GM19328 (cell line): ENCODE measurements at regions not wholly inside any gene's neighbourhood (a gene's known extent, or its start where the extent isn't known, plus 50 kb on each side); places are given as distances from the start of the nearest gene placed in this dataset.

Experiments
- ATAC-seq: cut with Tn5 transposase; IDR thresholded peaks from one replicate; pipeline ENCODE4 v1.9.1; 2021; ENCODE audit warnings: mild to moderate bottlenecking, moderate library complexity; ENCODE audit not compliant: unreplicated experiment

DNA sequence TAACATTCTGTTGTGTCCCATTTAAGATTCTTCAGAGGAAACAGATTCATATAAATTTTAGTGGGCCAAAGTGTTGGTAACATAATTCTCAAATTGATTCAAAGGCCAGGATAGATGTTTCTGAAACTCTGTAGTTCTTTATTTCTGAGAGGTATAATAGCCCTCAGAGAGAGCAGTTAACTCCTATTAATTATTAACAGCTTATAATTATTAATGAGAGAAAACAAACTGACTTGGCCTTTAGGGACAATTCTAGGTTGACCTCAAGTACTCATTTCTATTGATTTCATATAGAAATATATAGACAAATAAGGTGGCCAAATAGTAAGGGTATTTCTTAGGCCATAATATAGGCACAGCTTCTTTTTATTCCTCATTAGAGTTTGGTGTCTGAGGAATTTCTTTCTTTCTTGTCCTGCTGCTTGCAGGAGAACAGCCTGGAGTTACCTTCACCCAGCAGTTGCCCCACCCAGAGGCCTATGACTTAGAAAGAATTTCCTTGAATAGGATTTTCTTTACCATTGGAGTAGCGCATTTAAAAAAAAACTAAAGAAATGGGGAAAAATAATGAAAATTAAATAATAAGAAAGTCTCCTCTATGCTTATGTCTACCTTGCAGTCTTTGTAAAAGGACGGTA, 1430.1 kb upstream of the SPRY2 start:
- no peak for ATAC-seq

- no peak for ATAC-seq
Observed at GRCh38 chr13:81762449-81762848, 1421.5 kb upstream of the SPRY2 start.

DNA sequence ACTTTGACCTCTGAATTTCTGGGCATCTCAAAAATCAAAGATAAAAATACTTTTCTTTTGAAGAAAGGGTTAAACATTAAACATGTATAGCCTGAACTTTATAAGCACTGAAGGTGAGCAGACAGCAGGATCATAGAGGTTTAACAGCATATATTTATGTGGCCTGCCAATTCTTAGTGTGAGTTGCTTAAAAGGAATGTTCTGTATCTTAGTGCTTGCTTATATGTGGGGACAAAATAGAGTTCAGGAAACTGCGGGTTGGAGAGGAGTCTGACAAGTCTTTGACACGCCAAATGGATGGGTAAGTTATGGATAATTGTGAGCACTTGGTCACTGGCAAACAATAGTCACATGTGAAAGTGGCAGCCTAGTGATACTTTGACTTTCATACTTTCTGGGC, 1419.4 kb upstream of the SPRY2 start:
- ATAC-seq: no peak

- ATAC-seq: no peak
Observed at GRCh38 chr13:81757348-81757970, 1416.5 kb upstream of the SPRY2 start.

DNA sequence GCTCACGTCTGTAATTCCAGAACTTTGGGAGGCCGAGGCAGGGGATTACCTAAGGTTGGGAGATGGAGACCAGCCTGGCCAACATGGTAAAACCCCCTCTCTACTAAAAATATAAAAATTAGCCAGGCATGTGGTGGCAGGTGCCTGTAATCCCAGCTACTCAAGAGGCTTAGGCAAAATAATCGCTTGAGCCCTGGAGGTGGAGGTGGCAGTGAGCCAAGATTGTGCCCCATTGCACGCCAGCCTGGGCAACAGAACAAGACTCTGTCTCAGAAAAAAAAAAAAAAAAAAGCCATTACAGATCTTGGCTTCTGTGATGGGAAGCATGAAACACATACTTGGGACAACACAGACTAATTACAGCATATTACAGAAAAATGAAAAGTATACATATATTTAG, 1404.5 kb upstream of the SPRY2 start:
- no peak for ATAC-seq

DNA sequence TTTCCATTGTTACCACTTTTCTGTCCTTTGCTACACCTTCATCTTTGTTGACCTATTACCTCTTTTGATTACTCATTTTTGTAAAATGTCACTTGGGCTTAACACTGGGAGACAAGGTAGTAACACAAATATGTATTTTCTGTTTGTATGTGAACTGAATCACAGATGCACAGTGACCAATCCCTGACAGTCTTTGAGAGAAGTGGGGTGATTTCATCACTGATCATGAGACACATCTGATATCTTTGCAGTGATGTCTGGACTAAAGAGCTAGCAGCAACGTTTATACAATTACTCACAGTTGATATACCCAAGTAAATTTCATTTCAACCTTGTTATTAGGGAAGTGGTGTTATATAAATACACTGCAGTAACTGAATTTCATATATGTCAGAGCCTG, 1397.4 kb upstream of the SPRY2 start:
- no peak for ATAC-seq

DNA sequence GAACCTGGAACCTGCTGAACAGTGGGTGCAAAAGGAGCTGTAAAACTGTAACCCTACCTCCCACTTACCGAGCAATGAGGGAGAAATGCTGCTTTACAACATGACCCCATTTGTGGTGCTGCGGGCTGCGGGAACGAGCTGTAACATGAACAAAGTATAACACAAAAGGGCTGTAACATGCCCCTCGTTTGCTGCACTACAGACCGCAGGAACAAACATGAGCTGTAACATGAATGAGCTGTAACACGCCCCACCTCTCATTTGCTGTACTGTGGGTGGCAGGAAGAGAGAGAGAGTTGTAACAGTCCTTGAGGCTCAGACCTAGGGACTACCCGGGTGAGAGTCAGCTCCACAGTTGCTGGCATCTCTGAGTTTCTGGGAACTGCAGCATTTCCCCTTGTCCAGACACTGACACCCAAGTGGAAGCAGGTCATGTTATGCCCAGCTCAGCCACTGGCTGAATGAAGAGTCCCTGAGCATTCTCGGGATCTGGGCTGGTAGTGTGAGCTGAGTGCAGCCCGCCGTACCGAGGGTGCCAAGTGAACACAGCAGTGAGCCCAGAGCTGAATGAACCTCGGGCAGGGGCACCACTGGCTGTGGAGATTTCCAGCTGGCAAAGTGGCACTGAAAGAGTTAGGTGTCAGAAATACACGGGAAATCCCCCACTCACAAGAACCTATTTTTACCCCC, 1385.3 kb upstream of the SPRY2 start:
- no peak for ATAC-seq

GRCh38 chr13:81722456-81722855, 1381.5 kb upstream of the SPRY2 start:
- no peak for ATAC-seq

DNA sequence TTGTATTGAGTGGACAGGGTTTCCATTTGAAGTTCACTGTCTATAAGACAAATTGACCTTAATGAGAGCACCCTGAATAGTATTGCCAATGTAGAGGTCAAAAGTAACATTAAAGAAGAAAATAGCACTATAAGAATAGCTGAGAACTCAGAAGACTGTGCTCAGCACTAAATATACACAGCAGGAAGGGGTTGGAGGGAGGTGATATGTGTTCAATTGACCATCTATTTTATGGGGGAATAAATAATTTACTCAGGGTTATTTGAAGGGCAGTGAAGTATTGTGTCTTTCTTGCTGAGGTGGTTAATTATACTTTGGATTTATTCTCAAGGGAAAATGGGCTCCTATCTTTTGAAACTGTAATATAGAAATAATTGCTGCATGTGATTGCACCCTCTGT, 1380.5 kb upstream of the SPRY2 start:
- ATAC-seq: no peak

- no peak for ATAC-seq
Observed at GRCh38 chr13:81714513-81714912, 1373.6 kb upstream of the SPRY2 start.

- ATAC-seq: no peak
Observed at GRCh38 chr13:81713201-81713600, 1372.3 kb upstream of the SPRY2 start.

DNA sequence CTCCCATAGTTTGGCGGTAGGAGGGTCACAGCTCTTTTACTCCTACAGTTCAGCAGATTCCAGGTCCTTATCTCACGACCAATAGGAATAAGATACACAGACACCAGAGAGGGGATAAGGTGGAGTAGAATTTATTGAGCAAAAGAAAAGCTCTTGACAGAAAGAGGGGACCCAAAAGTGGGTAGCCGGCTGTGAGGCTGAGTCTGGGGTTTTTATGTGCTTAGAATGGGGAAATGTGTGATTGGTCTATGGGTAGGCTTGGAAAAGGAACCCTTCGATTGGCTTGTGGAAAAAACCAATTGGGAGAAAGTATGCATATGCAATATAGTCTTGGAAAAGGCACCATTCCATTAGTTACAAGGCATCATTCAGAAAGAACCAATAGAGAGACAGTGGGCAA, 1356.9 kb upstream of the SPRY2 start:
- ATAC-seq: no peak

DNA sequence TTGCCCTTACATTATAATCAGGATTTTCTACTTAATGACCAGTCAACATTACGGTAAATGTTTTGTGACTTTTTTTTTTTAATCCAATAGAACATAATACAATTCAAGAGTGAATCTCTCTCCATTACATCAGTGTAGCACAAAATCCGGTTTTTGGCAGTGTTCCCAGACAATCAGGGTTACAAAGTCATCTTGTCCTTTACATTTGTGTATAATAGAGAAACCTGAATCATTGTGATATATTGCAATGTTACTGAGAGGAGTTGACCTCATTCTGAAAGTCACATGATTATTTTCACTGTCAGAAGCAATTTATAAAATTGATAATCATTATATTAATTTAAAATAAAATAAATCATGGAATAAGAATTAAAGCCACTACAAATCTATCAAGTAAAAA, 1346.0 kb upstream of the SPRY2 start:
- no peak for ATAC-seq

DNA sequence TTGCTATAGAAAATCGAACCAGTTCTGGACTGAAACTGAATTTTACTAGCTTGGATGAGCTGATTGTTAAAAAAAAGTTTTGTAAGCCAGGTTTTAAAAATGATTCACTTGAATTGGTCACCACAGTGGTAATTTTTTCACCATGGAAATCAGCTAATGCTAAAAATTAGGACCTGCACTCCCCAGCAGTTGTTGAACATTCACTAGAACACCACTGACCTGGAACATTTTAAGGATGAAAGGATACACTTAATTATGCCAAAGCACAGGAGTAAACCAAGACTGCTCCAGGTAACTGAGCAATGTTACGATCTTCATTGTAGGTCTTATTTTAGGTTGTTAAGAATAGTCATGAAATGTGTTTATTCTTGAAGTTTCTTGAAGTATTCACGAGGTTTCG, 1342.6 kb upstream of the SPRY2 start:
- no peak for ATAC-seq

GRCh38 chr13:81682081-81682630, 1341.2 kb upstream of the SPRY2 start:
- no peak for ATAC-seq

GRCh38 chr13:81677857-81678256, 1336.9 kb upstream of the SPRY2 start:
- no peak for ATAC-seq

GRCh38 chr13:81676008-81676407, 1335.1 kb upstream of the SPRY2 start:
- no peak for ATAC-seq

DNA sequence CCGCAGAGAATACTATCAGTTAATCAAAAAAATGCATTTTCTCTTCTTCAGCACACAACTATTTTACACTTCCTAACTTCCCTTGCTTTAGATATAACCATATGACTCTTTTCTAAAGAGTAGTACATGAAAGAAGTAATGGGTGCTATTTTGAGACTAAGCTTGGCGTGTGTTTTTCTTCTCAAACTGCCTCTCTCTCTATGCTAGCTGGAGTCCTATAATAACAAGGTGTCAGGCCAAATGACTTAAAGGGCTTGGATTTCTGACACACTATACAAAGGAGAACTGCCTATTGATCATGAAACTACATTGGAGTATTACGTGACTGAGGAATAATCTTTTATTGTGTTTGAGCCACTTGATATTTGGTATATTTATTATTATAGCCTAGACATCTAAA, 1330.1 kb upstream of the SPRY2 start:
- ATAC-seq: no peak

- no peak for ATAC-seq
Observed at GRCh38 chr13:81670048-81670447, 1329.1 kb upstream of the SPRY2 start.

DNA sequence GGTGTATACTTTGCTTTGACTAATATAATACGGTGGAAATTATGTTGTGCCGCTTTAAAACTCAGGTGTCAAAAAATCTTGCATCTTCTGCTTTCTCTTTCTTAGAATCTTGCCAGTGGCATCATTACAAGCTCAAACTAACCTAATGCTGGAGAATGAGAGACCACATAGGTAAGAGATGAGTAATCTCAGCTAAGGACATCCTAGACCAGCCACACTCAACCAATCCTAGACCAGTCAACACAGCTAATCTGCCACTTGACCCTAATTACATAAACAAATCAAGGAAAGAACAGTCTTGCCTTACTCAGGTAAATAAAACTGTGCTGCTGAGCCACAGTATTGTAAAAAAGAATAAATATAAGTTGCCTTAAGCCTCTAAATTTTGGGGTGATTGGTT, 1323.9 kb upstream of the SPRY2 start:
- no peak for ATAC-seq

DNA sequence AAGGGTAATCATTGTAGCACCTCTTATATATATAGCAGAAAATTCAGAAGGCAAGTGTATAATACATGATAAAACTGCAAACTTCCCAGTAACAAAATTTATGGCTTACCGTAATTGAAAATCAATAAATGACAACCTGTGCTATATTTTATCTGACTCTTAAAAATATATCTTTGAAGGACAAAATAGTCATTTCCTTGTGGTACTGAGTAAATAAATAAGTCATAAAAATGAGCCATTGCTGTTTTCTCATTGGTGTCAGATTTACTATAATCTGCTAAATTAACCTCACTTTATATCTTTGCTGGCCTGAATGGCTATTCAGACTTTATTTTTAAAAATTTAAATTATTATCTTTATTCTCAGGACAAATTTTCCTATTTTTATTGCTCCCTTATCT, 1319.1 kb upstream of the SPRY2 start:
- no peak for ATAC-seq
